ENCODE measurements at regions not wholly inside any gene's neighbourhood (a gene's known extent, or its start where the extent isn't known, plus 50 kb on each side); places are given as distances from the start of the nearest gene placed in this dataset.

- no peak for DNase-seq (ENCODE audit: low spot score in 2 of 2, unreplicated experiment in 2 of 2)
- Mint-ChIP-seq H3K9me3 (no peaks in the 10 kb centered on the region), H3K4me3 (no peak overlapping the region), H3K27me3 (ENCODE audit: low read depth) (peaks cover 51% of the 10 kb centered on the region), H3K36me3 (no peaks in the 10 kb centered on the region), H3K4me1 (peaks cover 22% of the 10 kb centered on the region), H3K27ac (no peak overlapping the region)
- TF ChIP-seq, protein P1, sequence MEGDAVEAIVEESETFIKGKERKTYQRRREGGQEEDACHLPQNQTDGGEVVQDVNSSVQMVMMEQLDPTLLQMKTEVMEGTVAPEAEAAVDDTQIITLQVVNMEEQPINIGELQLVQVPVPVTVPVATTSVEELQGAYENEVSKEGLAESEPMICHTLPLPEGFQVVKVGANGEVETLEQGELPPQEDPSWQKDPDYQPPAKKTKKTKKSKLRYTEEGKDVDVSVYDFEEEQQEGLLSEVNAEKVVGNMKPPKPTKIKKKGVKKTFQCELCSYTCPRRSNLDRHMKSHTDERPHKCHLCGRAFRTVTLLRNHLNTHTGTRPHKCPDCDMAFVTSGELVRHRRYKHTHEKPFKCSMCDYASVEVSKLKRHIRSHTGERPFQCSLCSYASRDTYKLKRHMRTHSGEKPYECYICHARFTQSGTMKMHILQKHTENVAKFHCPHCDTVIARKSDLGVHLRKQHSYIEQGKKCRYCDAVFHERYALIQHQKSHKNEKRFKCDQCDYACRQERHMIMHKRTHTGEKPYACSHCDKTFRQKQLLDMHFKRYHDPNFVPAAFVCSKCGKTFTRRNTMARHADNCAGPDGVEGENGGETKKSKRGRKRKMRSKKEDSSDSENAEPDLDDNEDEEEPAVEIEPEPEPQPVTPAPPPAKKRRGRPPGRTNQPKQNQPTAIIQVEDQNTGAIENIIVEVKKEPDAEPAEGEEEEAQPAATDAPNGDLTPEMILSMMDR (IDR thresholded peaks at IDR 0.05; ENCODE audit: unreplicated experiment) = no peak
Observed at GRCh38 chr5:3709068-3709716, 113.6 kb downstream of the IRX1 start.

GRCh38 chr5:3709717-3710348, 114.2 kb downstream of the IRX1 start:
- Mint-ChIP-seq H3K36me3 (no peaks in the 10 kb centered on the region), H3K4me1 (peaks cover 17% of the 10 kb centered on the region), H3K9me3 (no peaks in the 10 kb centered on the region), H3K4me3 (no peak overlapping the region), H3K27ac (no peak overlapping the region), H3K27me3 (ENCODE audit: low read depth) (peaks cover 51% of the 10 kb centered on the region)
- DNase-seq (ENCODE audit: low spot score in 2 of 2, unreplicated experiment in 2 of 2) = no peak
- TF ChIP-seq, protein P1 (IDR thresholded peaks at IDR 0.05; ENCODE audit: unreplicated experiment) = no peak

DNA sequence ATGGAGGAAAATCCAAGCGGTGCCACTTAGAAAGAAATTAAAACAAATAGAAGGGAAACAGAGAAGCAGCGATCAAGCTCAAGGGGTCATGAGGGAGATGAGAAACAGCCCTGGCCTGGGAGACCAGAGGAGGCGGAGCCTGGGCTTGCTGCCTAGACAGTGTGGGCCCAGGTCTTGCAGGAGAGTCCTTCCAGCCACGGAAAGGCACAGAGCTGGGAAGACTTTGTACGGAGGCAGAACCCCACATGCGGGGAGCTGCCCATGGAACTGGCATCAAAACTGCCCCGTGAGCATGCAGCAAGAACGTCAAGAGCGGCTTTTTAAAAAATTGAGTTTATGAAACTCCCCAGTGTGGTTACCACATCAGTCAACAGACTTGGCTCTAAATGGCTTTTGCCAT, 119.4 kb downstream of the IRX1 start:
- no peak overlapping the region for H3K4me3 Mint-ChIP-seq
- no peaks in the 10 kb centered on the region for H3K36me3 Mint-ChIP-seq
- H3K4me1 Mint-ChIP-seq = no peaks in the 10 kb centered on the region
- TF ChIP-seq, protein P1 (IDR thresholded peaks at IDR 0.05; ENCODE audit: unreplicated experiment) = no peak
- peaks cover under 1% of the 10 kb centered on the region for H3K9me3 Mint-ChIP-seq
- DNase-seq (ENCODE audit: low spot score in 2 of 2, unreplicated experiment in 2 of 2) = no peak
- H3K27ac Mint-ChIP-seq = no peak overlapping the region
- peaks cover 27% of the 10 kb centered on the region for H3K27me3 Mint-ChIP-seq (ENCODE audit: low read depth)

GRCh38 chr5:3729631-3730030, 134.0 kb downstream of the IRX1 start:
- no peak for DNase-seq (ENCODE audit: low spot score in 2 of 2, unreplicated experiment in 2 of 2)
- no peaks in the 10 kb centered on the region for H3K4me1 Mint-ChIP-seq
- no peaks in the 10 kb centered on the region for H3K9me3 Mint-ChIP-seq
- no peak overlapping the region for H3K4me3 Mint-ChIP-seq
- H3K36me3 Mint-ChIP-seq = no peaks in the 10 kb centered on the region
- H3K27me3 Mint-ChIP-seq (ENCODE audit: low read depth) = peaks cover 22% of the 10 kb centered on the region
- no peak overlapping the region for H3K27ac Mint-ChIP-seq
- TF ChIP-seq, protein P1 (IDR thresholded peaks at IDR 0.05; ENCODE audit: unreplicated experiment) = no peak

DNA sequence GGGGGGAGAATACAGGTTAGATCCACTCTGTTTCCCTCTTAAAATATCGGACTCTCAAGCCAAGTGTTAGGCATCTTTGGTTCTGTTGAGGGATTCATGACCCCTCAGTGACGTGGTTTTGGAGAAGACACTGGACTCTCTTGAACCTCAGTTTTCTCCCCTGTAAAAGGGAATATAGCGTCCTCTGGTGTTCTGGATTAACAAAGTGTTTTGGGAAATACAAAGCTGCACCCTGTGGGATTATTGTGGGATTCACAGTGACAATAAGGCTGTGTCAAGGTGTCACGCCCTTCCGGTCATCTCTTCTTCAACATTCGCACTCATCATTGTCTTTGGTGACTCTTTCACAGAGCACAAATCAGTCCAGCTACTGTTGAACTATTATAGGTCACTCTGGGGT, 139.0 kb downstream of the IRX1 start:
- no peaks in the 10 kb centered on the region for H3K36me3 Mint-ChIP-seq

More for the DNA sequence above, 139.0 kb downstream of the IRX1 start:
- peaks cover 11% of the 10 kb centered on the region for H3K27me3 Mint-ChIP-seq (ENCODE audit: low read depth)
- TF ChIP-seq, protein P1 (IDR thresholded peaks at IDR 0.05; ENCODE audit: unreplicated experiment) = no peak
- peaks cover 19% of the 10 kb centered on the region for H3K4me1 Mint-ChIP-seq
- no peak overlapping the region for H3K27ac Mint-ChIP-seq
- H3K9me3 Mint-ChIP-seq = no peaks in the 10 kb centered on the region
- no peak overlapping the region for H3K4me3 Mint-ChIP-seq
- DNase-seq (ENCODE audit: low spot score in 2 of 2, unreplicated experiment in 2 of 2) = no peak
